IMR-90 (cell line): ENCODE measurements at regions not wholly inside any gene's neighbourhood (a gene's known extent, or its start where the extent isn't known, plus 50 kb on each side); places are given as distances from the start of the nearest gene placed in this dataset.
A peak's percentile ranks its signal among the peaks of the same experiment; 100 is the strongest.

Experiments used
- ATAC-seq: fragments of 200-7000 bp; cut with Tn5 transposase; 2 replicates; pipeline ENCODE4 v1.9.1; 2020; ENCODE audit warnings: low read depth, mild to moderate bottlenecking, moderate library complexity
- BruUV-seq: library from RNA; stranded (reverse); fragments of 400-500 nt; replicated peaks from 2 replicates; lab custom pipeline; 2021; lab: Mats Ljungman, UMichigan
- CTCF ChIA-PET: fragments of 300-600 bp; formaldehyde crosslinking; extraction: SDS; loops from one replicate; lab custom pipeline; 2021; ENCODE audit warnings: antibody characterized with exemption; lab: Yijun Ruan, JAX
- POLR2A ChIA-PET: fragments of 300-600 bp; sonication (Branson Sonifier 250); formaldehyde crosslinking; loops from one replicate; lab custom pipeline; 2022; ENCODE audit warnings: antibody characterized with exemption; ENCODE audit not compliant: unreplicated experiment; lab: Charles Lee
- DNase-seq: peaks from one replicate; pipeline ENCODE4 v3.0.0; 2013
- H2AFZ ChIP-seq: replicated peaks from 2 replicates; pipeline ENCODE3; 2013; ENCODE audit warnings: low read length, mild to moderate bottlenecking; ENCODE audit not compliant: poor library complexity
- H2AK5ac ChIP-seq: 2 replicates; pipeline ENCODE4 v1.6.1; 2013; ENCODE audit warnings: low read depth, low read length, inconsistent platforms
- H2AK9ac ChIP-seq: replicated peaks from 2 replicates; pipeline ENCODE3; 2013; ENCODE audit warnings: mild to moderate bottlenecking, low read depth, low read length, moderate library complexity; ENCODE audit not compliant: poor library complexity
- H2BK120ac ChIP-seq: 2 replicates; pipeline ENCODE4 v1.6.1; 2013; ENCODE audit warnings: low read depth, low read length, inconsistent platforms
- H2BK15ac ChIP-seq: 3 replicates; pipeline ENCODE4 v1.6.1; 2013; ENCODE audit warnings: low read depth, low read length, inconsistent platforms
- H2BK20ac ChIP-seq: 2 replicates; pipeline ENCODE4 v1.6.1; 2013; ENCODE audit warnings: low read depth, mild to moderate bottlenecking, inconsistent platforms, low read length, moderate library complexity
- H2BK5ac ChIP-seq: 2 replicates; pipeline ENCODE4 v1.6.1; 2013; ENCODE audit warnings: mild to moderate bottlenecking, low read depth, low read length, inconsistent platforms; ENCODE audit not compliant: poor library complexity, severe bottlenecking
- H3K14ac ChIP-seq: replicated peaks from 2 replicates; pipeline ENCODE4 v1.6.1; 2013; ENCODE audit warnings: low read depth, low read length, inconsistent platforms
- H3K18ac ChIP-seq: 2 replicates; pipeline ENCODE4 v1.6.1; 2013; ENCODE audit warnings: low read depth, low read length, control low read depth
- H3K23ac ChIP-seq: 2 replicates; pipeline ENCODE4 v1.6.1; 2013; ENCODE audit warnings: low read depth, low read length, inconsistent platforms
- H3K27ac ChIP-seq: 2 replicates; pipeline ENCODE4 v1.5.1; 2013; ENCODE audit warnings: mild to moderate bottlenecking, control low read depth, low read length; ENCODE audit not compliant: insufficient read depth
- H3K27me3 ChIP-seq: 2 replicates; pipeline ENCODE4 v1.6.1; 2013; ENCODE audit warnings: low read length; ENCODE audit not compliant: control insufficient read depth, insufficient read depth
- H3K36me3 ChIP-seq: 2 replicates; pipeline ENCODE4 v1.6.1; 2013; ENCODE audit warnings: low read length, mixed read lengths; ENCODE audit not compliant: control insufficient read depth, insufficient read depth
- H3K4ac ChIP-seq: 2 replicates; pipeline ENCODE4 v1.6.1; 2013; ENCODE audit warnings: low read depth, low read length, inconsistent platforms
- H3K4me1 ChIP-seq: 2 replicates; pipeline ENCODE4 v1.6.1; 2013; ENCODE audit warnings: low read length, mixed read lengths; ENCODE audit not compliant: control insufficient read depth, insufficient read depth
- H3K4me2 ChIP-seq: 2 replicates; pipeline ENCODE4 v1.6.1; 2013; ENCODE audit warnings: low read depth, mild to moderate bottlenecking, control low read depth, low read length, moderate library complexity
- H3K4me3 ChIP-seq: 2 replicates; pipeline ENCODE4 v1.5.1; 2013; ENCODE audit warnings: low read depth, mild to moderate bottlenecking, control low read depth, low read length, moderate library complexity; ENCODE audit not compliant: insufficient read depth
- H3K56ac ChIP-seq: 2 replicates; pipeline ENCODE4 v1.6.1; 2013; ENCODE audit warnings: low read length, inconsistent platforms; ENCODE audit not compliant: insufficient read depth; ENCODE audit errors: extremely low read depth
- H3K79me1 ChIP-seq, 2 experiments: 2 replicates each; pipeline ENCODE4 v1.6.1; 2013; ENCODE audit warnings: low read length in 2 of 2, inconsistent platforms in 1 of 2, low read depth in 1 of 2
- H3K9ac ChIP-seq: 2 replicates; pipeline ENCODE4 v1.6.1; 2013; ENCODE audit warnings: low read depth, low read length, control low read depth
- H3K9me1 ChIP-seq: 2 replicates; pipeline ENCODE4 v1.6.1; 2013; ENCODE audit warnings: low read length, inconsistent platforms; ENCODE audit not compliant: insufficient read depth
- H3K9me3 ChIP-seq: 2 replicates; pipeline ENCODE4 v1.6.1; 2013; ENCODE audit warnings: low read length; ENCODE audit not compliant: control insufficient read depth, insufficient read depth
- H4K20me1 ChIP-seq: 2 replicates; pipeline ENCODE4 v1.6.1; 2013; ENCODE audit warnings: low read length, inconsistent platforms; ENCODE audit not compliant: insufficient read depth
- H4K5ac ChIP-seq: 2 replicates; pipeline ENCODE4 v1.6.1; 2013; ENCODE audit warnings: mild to moderate bottlenecking, low read depth, low read length, control low read depth
- H4K8ac ChIP-seq, 2 experiments: 2 replicates each; pipeline ENCODE4 v1.6.1; 2013; ENCODE audit warnings: low read depth in 2 of 2, low read length in 2 of 2, control low read depth in 1 of 2, inconsistent platforms in 1 of 2
- H4K91ac ChIP-seq: 2 replicates; pipeline ENCODE4 v1.6.1; 2013; ENCODE audit warnings: low read depth, low read length, inconsistent platforms; ENCODE audit not compliant: insufficient read depth
- BHLHE40 ChIP-seq: fragments of 150-350 bp; IDR thresholded peaks from 2 replicates; pipeline ENCODE4 v1.6.1; 2016; ENCODE audit warnings: mild to moderate bottlenecking, low read depth, low read length
- CEBPB ChIP-seq: IDR thresholded peaks from 2 replicates; pipeline ENCODE4 v1.6.1; 2012; ENCODE audit warnings: low read depth, low read length, improper control_type of control experiment
- CHD1 ChIP-seq: IDR thresholded peaks from 2 replicates; pipeline ENCODE4 v1.6.1; 2012; ENCODE audit warnings: low read depth, low read length, improper control_type of control experiment
- ELK1 ChIP-seq: fragments of 150-350 bp; IDR thresholded peaks from 2 replicates; pipeline ENCODE4 v1.6.1; 2016; ENCODE audit warnings: low read depth, mild to moderate bottlenecking, low read length, moderate library complexity, borderline replicate concordance
- FOS ChIP-seq: fragments of 150-350 bp; IDR thresholded peaks from 2 replicates; pipeline ENCODE4 v1.6.1; 2016; ENCODE audit warnings: low read depth, low read length
- MAZ ChIP-seq: IDR thresholded peaks from 2 replicates; pipeline ENCODE4 v1.6.1; 2012; ENCODE audit warnings: low read depth, mild to moderate bottlenecking, low read length, improper control_type of control experiment, moderate library complexity, borderline replicate concordance
- NFE2L2 ChIP-seq: fragments of 150-350 bp; IDR thresholded peaks from 2 replicates; pipeline ENCODE4 v1.6.1; 2016; ENCODE audit warnings: low read depth, mild to moderate bottlenecking, low read length
- RAD21 ChIP-seq: IDR thresholded peaks from 2 replicates; pipeline ENCODE4 v1.6.1; 2012; ENCODE audit warnings: low read length, improper control_type of control experiment
- RCOR1 ChIP-seq: IDR thresholded peaks from 2 replicates; pipeline ENCODE4 v1.6.1; 2012; ENCODE audit warnings: mild to moderate bottlenecking, low read length, improper control_type of control experiment; ENCODE audit not compliant: insufficient replicate concordance
- USF2 ChIP-seq: fragments of 150-350 bp; IDR thresholded peaks from 2 replicates; pipeline ENCODE4 v1.6.1; 2017; ENCODE audit warnings: mild to moderate bottlenecking, antibody characterized with exemption, low read length, low read depth
- WGBS, 2 experiments: methylation state at CpG; one replicate each; pipeline versions ENCODE4 v1.1.5 to v1.1.7; 2013; ENCODE audit warnings: missing lambda C conversion rate in 2 of 2; ENCODE audit not compliant: insufficient read length in 1 of 2; ENCODE audit errors: extremely low coverage in 2 of 2; 5-methylcytosine and 5-hydroxymethylcytosine counted together
- dilution Hi-C: fragments of 300-500 bp; cut with HindIII; formaldehyde crosslinking; loops from one replicate; pipeline ENCODE4 v1.14.3; 2018; ENCODE audit warnings: low sequenced_read_pairs; ENCODE audit not compliant: unreplicated experiment
- in situ Hi-C: fragments of 300-500 bp; cut with MboI; formaldehyde crosslinking; loops from 3 replicates; pipeline ENCODE4 v1.14.3; 2019; ENCODE audit warnings: low sequenced_read_pairs, inconsistent platforms, mixed read lengths
- intact Hi-C: fragments of 100-400 bp; cut with micrococcal nuclease; formaldehyde crosslinking; loops from 2 replicates; pipeline ENCODE4 v1.10.0; 2022

GRCh38 chr2:120818441-120818920, 82.8 kb downstream of the GLI2 start:
- peaks cover 36% of the 10 kb centered on the region for H3K4me1 ChIP-seq
- in situ Hi-C loops, result loop anchor here (10.0 to 25.0 kb wide), 2 partner anchors 84 to 481 kb away; partner anchors contain the start of genes GLI2 and INHBB
- peaks cover 27% of the 10 kb centered on the region for H4K20me1 ChIP-seq
- H3K27me3 ChIP-seq, result no peaks in the 10 kb centered on the region
- H3K9ac ChIP-seq, result peak overlapping the region; percentile 11; the same call in 1 of the 2 replicates
- H2AK9ac ChIP-seq, result peak overlapping the region; percentile 93
- no TSS peak for BruUV-seq
- 0 out of 2 replicates have a peak, but pooled peaks have one; percentile 9 for TF ChIP-seq RAD21
- no peak for TF ChIP-seq NFE2L2
- TF ChIP-seq CHD1, result no peak
- TF ChIP-seq USF2, result no peak
- no peak for TF ChIP-seq ELK1
- TF ChIP-seq CEBPB, result peak; percentile 4; the same call in 1 of the 2 replicates
- TF ChIP-seq BHLHE40, result peak; percentile 59
- TF ChIP-seq RCOR1, result peak; percentile 11
- TF ChIP-seq FOS, result peak; percentile 78
- peak; percentile 31; the same call in 1 of the 2 replicates for TF ChIP-seq MAZ
- H3K56ac ChIP-seq, result peak overlapping the region; percentile 61
- peak overlapping the region; percentile 93 for H2BK20ac ChIP-seq
- H2BK15ac ChIP-seq, result peak overlapping the region; percentile 87; the same call in 1 of the 3 replicates
- peak overlapping the region; percentile 94 for H3K4ac ChIP-seq
- 13% methylated on average over 7 of the region's 10 CpGs; no CpG with 5 or more reads in 1 of the 2 experiments for WGBS, 2 experiments
- dilution Hi-C loops, result no loop called here
- H3K23ac ChIP-seq, result peak overlapping the region; percentile 91
- peaks cover 44% of the 10 kb centered on the region for H3K9me1 ChIP-seq
- peak overlapping the region; percentile 67 for H3K4me2 ChIP-seq
- peak overlapping the region; percentile 40; the same call in 1 of the 2 replicates for H4K5ac ChIP-seq
- POLR2A ChIA-PET, result no interaction called here
- H3K79me1 ChIP-seq, result peaks cover 37 to 92% of the 10 kb centered on the region in 2 experiments
- peak overlapping the region; percentile 80 for H2AFZ ChIP-seq
- H3K27ac ChIP-seq, result peak overlapping the region; percentile 57
- H3K18ac ChIP-seq, result peak overlapping the region; percentile 68; the same call in 1 of the 2 replicates
- H3K14ac ChIP-seq, result peak overlapping the region; percentile 91
- H3K36me3 ChIP-seq, result peaks cover 5% of the 10 kb centered on the region
- peak overlapping the region; percentile 88 for H4K8ac ChIP-seq
- peak overlapping the region; percentile 97 for H4K91ac ChIP-seq
- DNase-seq (peak; percentile 95), ATAC-seq (peak; percentile 78)
- intact Hi-C loops, result no loop called here
- CTCF ChIA-PET, result no interaction called here
- H2BK120ac ChIP-seq, result peak overlapping the region; percentile 96
- no peak overlapping the region for H3K4me3 ChIP-seq
- H3K9me3 ChIP-seq, result no peaks in the 10 kb centered on the region
- peak overlapping the region; percentile 97 for H2AK5ac ChIP-seq
- H2BK5ac ChIP-seq, result peak overlapping the region; percentile 87
